GM23248 (cell line): ENCODE measurements at regions not wholly inside any gene's neighbourhood (a gene's known extent, or its start where the extent isn't known, plus 50 kb on each side); places are given as distances from the start of the nearest gene placed in this dataset.

Source experiments
- DNase-seq: peaks from one replicate; pipeline ENCODE4 v3.0.0-alpha.2; 2015
- H2AFZ ChIP-seq: fragments of 200-600 bp; sonication (generic); 2 replicates; pipeline ENCODE4 v1.6.1; 2016; ENCODE audit warnings: antibody characterized with exemption
- H3F3A ChIP-seq: fragments of 200-600 bp; sonication (generic); 2 replicates; pipeline ENCODE4 v1.6.1; 2016; ENCODE audit warnings: mild to moderate bottlenecking, antibody characterized with exemption, mixed run types; ENCODE audit not compliant: insufficient read depth
- H3K27ac ChIP-seq: fragments of 200-600 bp; sonication (generic); 2 replicates; pipeline ENCODE4 v1.5.1; 2016; ENCODE audit warnings: mild to moderate bottlenecking
- H3K27me3 ChIP-seq: fragments of 200-600 bp; sonication (generic); replicated peaks from 2 replicates; pipeline ENCODE4 v1.6.1; 2016; ENCODE audit warnings: mild to moderate bottlenecking; ENCODE audit not compliant: insufficient read depth
- H3K36me3 ChIP-seq: fragments of 200-600 bp; sonication (generic); 2 replicates; pipeline ENCODE4 v1.6.1; 2016; ENCODE audit warnings: low read depth, mild to moderate bottlenecking
- H3K4me1 ChIP-seq: fragments of 200-600 bp; sonication (generic); 2 replicates; pipeline ENCODE4 v1.6.1; 2016; ENCODE audit warnings: mild to moderate bottlenecking; ENCODE audit not compliant: insufficient read depth
- H3K4me2 ChIP-seq: fragments of 200-600 bp; sonication (generic); one replicate; pipeline ENCODE4 v1.6.1; 2016; ENCODE audit warnings: mild to moderate bottlenecking; ENCODE audit not compliant: unreplicated experiment
- H3K4me3 ChIP-seq: fragments of 200-600 bp; sonication (generic); 2 replicates; pipeline ENCODE4 v1.5.1; 2016; ENCODE audit warnings: mild to moderate bottlenecking
- H3K79me2 ChIP-seq: fragments of 200-600 bp; sonication (generic); 2 replicates; pipeline ENCODE4 v1.6.1; 2016; ENCODE audit warnings: mild to moderate bottlenecking; ENCODE audit not compliant: insufficient read depth
- H3K9ac ChIP-seq: fragments of 200-600 bp; sonication (generic); 2 replicates; pipeline ENCODE4 v1.6.1; 2016; ENCODE audit warnings: mild to moderate bottlenecking
- H3K9me2 ChIP-seq: fragments of 200-600 bp; sonication (generic); 2 replicates; pipeline ENCODE4 v1.6.1; 2016; ENCODE audit warnings: mixed run types, mild to moderate bottlenecking, moderate library complexity; ENCODE audit not compliant: insufficient read depth
- H3K9me3 ChIP-seq: fragments of 200-600 bp; sonication (generic); one replicate; pipeline ENCODE4 v1.6.1; 2017; ENCODE audit warnings: low read depth
- H4K20me1 ChIP-seq: fragments of 200-600 bp; sonication (generic); 2 replicates; pipeline ENCODE4 v1.6.0; 2016; ENCODE audit not compliant: insufficient read depth
- EZH2 ChIP-seq: fragments of 200-600 bp; sonication (generic); IDR thresholded peaks from 2 replicates; pipeline ENCODE4 v1.6.1; 2018; ENCODE audit warnings: antibody characterized with exemption, mild to moderate bottlenecking; ENCODE audit not compliant: insufficient read depth, poor library complexity, severe bottlenecking
- EZH2phosphoT487 ChIP-seq: fragments of 200-600 bp; sonication (generic); IDR thresholded peaks from 2 replicates; pipeline ENCODE4 v1.6.1; 2018; ENCODE audit warnings: antibody characterized with exemption, moderate library complexity, mild to moderate bottlenecking, low read depth; ENCODE audit not compliant: insufficient read depth
- WGBS, 2 experiments: methylation state at CpG; one replicate each; pipeline ENCODE4 v1.1.6; 2015 to 2017; ENCODE audit warnings: low lambda C conversion rate in 2 of 2, low coverage in 1 of 2; ENCODE audit errors: missing lambda C conversion rate in 2 of 2; 5-methylcytosine and 5-hydroxymethylcytosine counted together
- in situ Hi-C: fragments of 300-500 bp; cut with MboI; formaldehyde crosslinking; loops from 2 replicates; pipeline ENCODE4 v1.15.0; 2020

DNA sequence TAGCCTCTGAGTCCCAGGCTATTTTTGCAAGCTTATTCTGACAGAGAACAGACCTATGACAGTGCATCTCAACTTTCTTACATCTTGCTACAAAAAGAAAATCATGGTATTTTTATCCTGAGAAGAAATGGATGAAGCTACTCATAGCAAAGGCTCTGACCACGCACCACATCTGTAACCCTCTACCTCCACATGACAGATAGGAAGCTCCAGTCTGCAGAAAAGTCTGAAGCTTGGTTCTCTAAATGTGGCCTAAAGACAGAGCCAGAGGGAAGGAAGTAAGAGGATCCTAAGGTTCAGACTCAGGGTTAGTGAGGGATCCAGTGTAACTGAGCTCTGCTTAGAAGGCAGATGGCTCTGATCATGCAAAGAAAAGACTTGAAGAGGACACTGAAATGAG, 58.4 kb upstream of the ABCB5 start:
- H3K9ac ChIP-seq = no peak overlapping the region
- H3K4me3 ChIP-seq = no peak overlapping the region
- no peak for TF ChIP-seq EZH2phosphoT487
- no peak for TF ChIP-seq EZH2
- H3K9me2 ChIP-seq = no peaks in the 10 kb centered on the region
- WGBS, 2 experiments = 59 to 69% methylated on average over 1 of the region's 1 CpG
- no peak overlapping the region for H2AFZ ChIP-seq
- no peaks in the 10 kb centered on the region for H3F3A ChIP-seq
- no peak for DNase-seq
- no peaks in the 10 kb centered on the region for H3K79me2 ChIP-seq
- H3K9me3 ChIP-seq = no peaks in the 10 kb centered on the region
- 0 out of 2 replicates have a peak, but pooled peaks cover 13% of the 10 kb centered on the region for H3K27me3 ChIP-seq
- in situ Hi-C loops = no loop called here
- no peaks in the 10 kb centered on the region for H4K20me1 ChIP-seq
- no peak overlapping the region for H3K27ac ChIP-seq
- no peaks in the 10 kb centered on the region for H3K4me1 ChIP-seq
- no peak overlapping the region for H3K4me2 ChIP-seq
- no peaks in the 10 kb centered on the region for H3K36me3 ChIP-seq

DNA sequence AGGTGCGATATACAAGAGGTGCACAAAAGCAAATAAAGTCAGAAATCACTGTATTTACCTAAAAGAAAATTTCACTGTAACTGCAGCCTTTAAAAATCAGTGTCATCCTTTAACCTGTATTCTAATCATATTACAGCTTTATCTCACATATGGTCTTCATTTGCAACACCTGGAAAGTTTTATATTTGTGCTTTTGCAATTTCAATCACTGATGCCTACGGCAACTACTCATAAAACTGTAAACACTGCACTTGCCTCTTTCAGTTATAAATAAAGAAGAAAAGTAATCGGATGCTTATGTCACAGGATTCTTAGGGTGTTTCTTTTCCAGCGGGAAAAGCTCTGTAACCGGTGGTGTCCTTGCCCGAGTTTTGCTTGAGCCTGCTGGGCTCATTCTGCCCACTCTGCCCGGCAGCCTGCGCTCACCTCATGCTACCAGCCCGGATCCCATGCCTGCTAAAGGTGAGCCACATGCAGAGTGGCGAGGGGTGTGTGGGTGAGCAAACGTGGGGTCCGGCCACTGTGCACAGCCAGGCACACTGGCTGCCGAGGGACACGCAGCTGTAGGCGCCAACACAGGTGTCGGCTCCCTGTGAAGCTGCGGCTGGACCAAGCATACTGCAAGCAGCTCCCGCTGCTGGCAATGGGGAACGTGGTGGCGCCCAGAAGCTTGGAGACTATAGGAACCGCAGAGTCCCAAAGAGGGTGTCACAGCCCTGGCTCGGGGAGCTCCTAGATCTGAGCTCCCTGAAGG, 56.3 kb upstream of the ABCB5 start:
- H3K4me1 ChIP-seq = no peaks in the 10 kb centered on the region
- WGBS, 2 experiments = 55 to 58% methylated on average over 22 of the region's 22 CpGs
- 0 out of 2 replicates have a peak, but pooled peaks cover 15% of the 10 kb centered on the region for H3K27me3 ChIP-seq
- H3K79me2 ChIP-seq = no peaks in the 10 kb centered on the region
- no peak for DNase-seq
- H3K9ac ChIP-seq = no peak overlapping the region
- H3K4me2 ChIP-seq = no peak overlapping the region
- H3K4me3 ChIP-seq = no peak overlapping the region
- no peak overlapping the region for H3K27ac ChIP-seq
- in situ Hi-C loops = no loop called here
- H3K9me3 ChIP-seq = no peaks in the 10 kb centered on the region
- no peak overlapping the region for H2AFZ ChIP-seq
- TF ChIP-seq EZH2phosphoT487 (no peak), EZH2 (no peak)
- no peaks in the 10 kb centered on the region for H4K20me1 ChIP-seq
- H3K9me2 ChIP-seq = no peaks in the 10 kb centered on the region
- H3F3A ChIP-seq = no peaks in the 10 kb centered on the region
- no peaks in the 10 kb centered on the region for H3K36me3 ChIP-seq

DNA sequence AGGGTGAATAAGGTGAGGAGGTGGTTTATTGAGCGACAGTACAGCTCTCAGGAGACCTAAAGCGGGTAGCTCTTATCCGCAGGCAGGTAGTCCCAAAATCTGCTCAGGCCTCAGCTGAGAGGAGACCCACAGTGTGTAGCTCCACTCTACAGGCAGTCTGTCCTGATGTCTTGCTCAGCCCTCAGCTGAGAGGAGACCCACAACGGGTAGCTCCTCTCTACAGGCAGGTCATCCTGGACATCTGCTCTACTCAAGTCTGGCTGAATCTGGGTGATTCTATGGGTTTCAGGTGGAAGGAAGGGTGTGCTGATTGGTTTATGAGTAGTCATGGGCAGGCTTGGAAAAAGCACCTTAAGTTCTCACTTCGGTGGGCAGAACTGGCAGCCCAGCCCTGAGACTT, 55.6 kb upstream of the ABCB5 start:
- Histone ChIP-seq H3K9me3 (no peaks in the 10 kb centered on the region), H3K9ac (no peak overlapping the region), H3K79me2 (no peaks in the 10 kb centered on the region), H3K36me3 (no peaks in the 10 kb centered on the region), H4K20me1 (no peaks in the 10 kb centered on the region), H3K27ac (no peak overlapping the region), H3F3A (no peaks in the 10 kb centered on the region), H3K4me2 (no peak overlapping the region), H2AFZ (no peak overlapping the region), H3K4me1 (no peaks in the 10 kb centered on the region), H3K4me3 (no peak overlapping the region), H3K9me2 (no peaks in the 10 kb centered on the region), H3K27me3 (0 out of 2 replicates have a peak, but pooled peaks cover 20% of the 10 kb centered on the region)
- in situ Hi-C loops = no loop called here
- no peak for DNase-seq
- no peak for TF ChIP-seq EZH2
- 66 to 69% methylated on average over 5 of the region's 5 CpGs for WGBS, 2 experiments

DNA sequence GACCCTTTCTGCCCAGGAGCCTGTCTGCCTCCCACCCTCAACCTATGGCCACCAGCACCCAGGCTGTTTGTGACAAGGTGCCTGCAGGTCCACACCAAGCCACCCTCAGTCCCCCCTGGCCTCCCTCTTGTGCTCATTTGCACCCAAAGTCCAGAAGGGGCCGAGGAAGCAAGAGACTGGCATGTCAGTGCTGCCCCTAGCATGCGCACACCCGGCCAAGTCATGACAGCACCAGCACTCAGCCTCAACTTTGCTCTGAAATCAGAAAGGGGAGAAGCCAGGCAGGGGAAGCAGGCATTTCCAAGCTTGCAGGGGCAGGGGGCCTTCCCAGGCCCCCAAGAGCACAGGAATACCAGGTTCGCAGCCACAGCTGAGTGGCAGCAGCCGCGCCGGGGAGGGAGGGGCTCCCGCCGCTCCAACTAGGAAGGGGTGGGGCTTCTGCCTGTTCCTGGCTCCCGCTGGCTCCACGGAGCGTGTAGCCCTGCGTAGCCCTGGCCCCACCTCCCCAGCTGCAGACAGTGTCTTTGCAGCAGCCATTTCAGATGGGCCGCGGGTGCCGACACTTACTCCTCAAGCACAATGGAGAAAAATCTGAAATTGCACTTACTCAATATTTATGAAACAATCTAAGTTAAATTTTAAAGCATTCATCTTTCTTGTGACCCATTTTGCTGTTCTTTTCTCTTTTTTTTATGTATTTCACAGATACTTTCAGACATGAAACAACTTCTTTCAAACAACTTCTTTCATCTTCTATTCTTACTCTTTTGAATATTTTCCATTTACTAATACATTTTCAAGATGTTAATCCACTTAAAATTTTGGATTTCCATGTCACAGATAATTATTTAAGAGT, 54.9 kb upstream of the ABCB5 start:
- 62 to 80% methylated on average over 10 to 16 of the region's 16 CpGs for WGBS, 2 experiments

More for the DNA sequence above, 54.9 kb upstream of the ABCB5 start:
- no peaks in the 10 kb centered on the region for H3K79me2 ChIP-seq
- H3K36me3 ChIP-seq = no peaks in the 10 kb centered on the region
- H3K4me2 ChIP-seq = no peak overlapping the region
- 0 out of 2 replicates have a peak, but pooled peaks cover 20% of the 10 kb centered on the region for H3K27me3 ChIP-seq
- no peaks in the 10 kb centered on the region for H3K9me2 ChIP-seq
- DNase-seq = no peak
- H3F3A ChIP-seq = no peaks in the 10 kb centered on the region
- H3K4me3 ChIP-seq = no peak overlapping the region
- no peak overlapping the region for H2AFZ ChIP-seq
- H4K20me1 ChIP-seq = no peaks in the 10 kb centered on the region
- H3K4me1 ChIP-seq = no peaks in the 10 kb centered on the region
- H3K9me3 ChIP-seq = no peaks in the 10 kb centered on the region
- H3K27ac ChIP-seq = no peak overlapping the region
- no peak overlapping the region for H3K9ac ChIP-seq
- in situ Hi-C loops = no loop called here
- TF ChIP-seq EZH2 = no peak
- TF ChIP-seq EZH2phosphoT487 = no peak
